Activated CD8-positive, alpha-beta memory T cell treated with anti-CD3 and anti-CD28 coated beads for 48 hours (primary cell): ENCODE measurements at regions not wholly inside any gene's neighbourhood (a gene's known extent, or its start where the extent isn't known, plus 50 kb on each side); places are given as distances from the start of the nearest gene placed in this dataset.

ENCODE experiments used
- DNase-seq, 3 experiments: peaks; one replicate each; pipeline ENCODE4 v3.0.0-alpha.2; 2020; ENCODE audit warnings: low read depth in 2 of 3, low spot score in 2 of 3

GRCh38 chr4:104942990-104943743 is 203.5 kb upstream of the TET2 start:
- no peak for DNase-seq

- no peak for DNase-seq
These were observed 202.1 kb upstream of the TET2 start for GRCh38 chr4:104944596-104944995.

GRCh38 chr4:104964410-104965175 is 182.1 kb upstream of the TET2 start:
- DNase-seq: no peak

GRCh38 chr4:104966349-104967033 is 180.2 kb upstream of the TET2 start:
- DNase-seq: no peak

GRCh38 chr4:104967034-104967401 is 179.7 kb upstream of the TET2 start:
- DNase-seq: no peak

- no peak for DNase-seq
These were observed 177.1 kb upstream of the TET2 start for GRCh38 chr4:104969394-104970082.

- DNase-seq: no peak
These were observed 175.2 kb upstream of the TET2 start for GRCh38 chr4:104971462-104971861.

- DNase-seq: no peak
These were observed 173.0 kb upstream of the TET2 start for GRCh38 chr4:104973708-104974107.

- DNase-seq: no peak
These were observed 171.1 kb upstream of the TET2 start for GRCh38 chr4:104975617-104976016.

GRCh38 chr4:104976262-104976661 is 170.4 kb upstream of the TET2 start:
- no peak for DNase-seq

- no peak for DNase-seq
These were observed 167.5 kb upstream of the TET2 start for GRCh38 chr4:104979083-104979760.

- no peak for DNase-seq
These were observed 163.0 kb upstream of the TET2 start for GRCh38 chr4:104983615-104984179.

- no peak for DNase-seq
These were observed 160.4 kb upstream of the TET2 start for GRCh38 chr4:104986306-104986705.

- no peak for DNase-seq
These were observed 157.3 kb upstream of the TET2 start for GRCh38 chr4:104989371-104989770.

GRCh38 chr4:105002278-105002677 is 144.4 kb upstream of the TET2 start:
- DNase-seq: no peak

- no peak for DNase-seq
These were observed 132.4 kb upstream of the TET2 start for GRCh38 chr4:105014234-105014633.

- DNase-seq: no peak
These were observed 132.0 kb upstream of the TET2 start for GRCh38 chr4:105014635-105015034.

GRCh38 chr4:105015750-105016149 is 130.9 kb upstream of the TET2 start:
- no peak for DNase-seq

GRCh38 chr4:105022811-105023667 is 123.6 kb upstream of the TET2 start:
- DNase-seq: no peak

GRCh38 chr4:105023668-105024055 is 123.0 kb upstream of the TET2 start:
- DNase-seq: no peak
